Neural progenitor cell (in vitro differentiated cells): ENCODE measurements at regions not wholly inside any gene's neighbourhood (a gene's known extent, or its start where the extent isn't known, plus 50 kb on each side); places are given as distances from the start of the nearest gene placed in this dataset.
"Not testable (repeated sequence)": the region's sequence is repeated elsewhere in the genome, so short reads cannot be mapped to it uniquely, and the experiment has no call there.

Source experiments
- DNase-seq: peaks from one replicate; pipeline ENCODE4 v3.0.0-alpha.2; 2016; ENCODE audit warnings: low spot score
- H2AFZ ChIP-seq: fragments of 200-600 bp; sonication (generic); replicated peaks from 2 replicates; pipeline ENCODE4 v1.6.1; 2016; ENCODE audit warnings: antibody characterized with exemption
- H3F3A ChIP-seq: fragments of 200-600 bp; sonication (generic); 2 replicates; pipeline ENCODE4 v1.6.1; 2016; ENCODE audit warnings: antibody characterized with exemption, low read depth
- H3K27ac ChIP-seq: fragments of 200-600 bp; sonication (generic); 2 replicates; pipeline ENCODE4 v1.5.1; 2016; ENCODE audit warnings: mild to moderate bottlenecking
- H3K27me3 ChIP-seq: fragments of 200-600 bp; sonication (generic); 2 replicates; pipeline ENCODE4 v1.6.1; 2016; ENCODE audit warnings: mild to moderate bottlenecking, moderate library complexity
- H3K36me3 ChIP-seq: fragments of 200-600 bp; sonication (generic); 2 replicates; pipeline ENCODE4 v1.5.1; 2016
- H3K4me1 ChIP-seq: fragments of 200-600 bp; sonication (generic); 2 replicates; pipeline ENCODE4 v1.6.1; 2016; ENCODE audit warnings: mixed run types
- H3K4me2 ChIP-seq: fragments of 200-600 bp; sonication (generic); 2 replicates; pipeline ENCODE4 v1.6.1; 2016
- H3K4me3 ChIP-seq: fragments of 200-600 bp; sonication (generic); 2 replicates; pipeline ENCODE4 v1.5.1; 2016
- H3K79me2 ChIP-seq: fragments of 200-600 bp; sonication (generic); 2 replicates; pipeline ENCODE4 v1.6.1; 2016; ENCODE audit warnings: low read depth
- H3K9ac ChIP-seq: fragments of 200-600 bp; sonication (generic); 2 replicates; pipeline ENCODE4 v1.6.1; 2016
- H3K9me3 ChIP-seq: fragments of 200-600 bp; sonication (generic); 2 replicates; pipeline ENCODE4 v1.5.1; 2016; ENCODE audit warnings: low read depth
- H4K20me1 ChIP-seq: fragments of 200-600 bp; sonication (generic); 2 replicates; pipeline ENCODE4 v1.6.1; 2016; ENCODE audit warnings: low read depth
- H3K27ac Mint-ChIP-seq: 3 replicates; pipeline ENCODE4 v1.8.0; 2021; ENCODE audit warnings: mixed read lengths
- H3K27me3 Mint-ChIP-seq: 2 replicates; pipeline ENCODE4 v1.8.0; 2022; ENCODE audit warnings: low read depth, mild to moderate bottlenecking, inconsistent platforms, moderate library complexity, mixed read lengths; ENCODE audit not compliant: insufficient read depth
- H3K36me3 Mint-ChIP-seq: 3 replicates; pipeline ENCODE4 v1.8.0; 2021; ENCODE audit warnings: mixed read lengths
- H3K4me1 Mint-ChIP-seq: 3 replicates; pipeline ENCODE4 v1.8.0; 2021; ENCODE audit warnings: mixed read lengths
- H3K4me3 Mint-ChIP-seq: 3 replicates; pipeline ENCODE4 v1.8.0; 2021; ENCODE audit warnings: mild to moderate bottlenecking, moderate library complexity, mixed read lengths
- H3K9me3 Mint-ChIP-seq: 3 replicates; pipeline ENCODE4 v1.8.0; 2020; ENCODE audit warnings: mixed read lengths
- CTCF ChIP-seq: fragments of 200-600 bp; sonication (generic); IDR thresholded peaks from 2 replicates; pipeline ENCODE4 v1.5.1; 2017; ENCODE audit warnings: antibody characterized with exemption, mild to moderate bottlenecking
- EZH2 ChIP-seq: fragments of 200-600 bp; sonication (generic); IDR thresholded peaks from 2 replicates; pipeline ENCODE4 v1.6.1; 2017; ENCODE audit warnings: antibody characterized with exemption, mild to moderate bottlenecking, moderate library complexity
- EZH2phosphoT487 ChIP-seq: fragments of 200-600 bp; sonication (generic); IDR thresholded peaks from 2 replicates; pipeline ENCODE4 v1.6.1; 2017; ENCODE audit warnings: antibody characterized with exemption

GRCh38 chr3:34675383-34676120 is 877.1 kb downstream of the PDCD6IP start:
- no peak overlapping the region for H3K9ac ChIP-seq
- H3K4me2 ChIP-seq = no peak overlapping the region
- H4K20me1 ChIP-seq = no peaks in the 10 kb centered on the region
- H3K4me3 ChIP-seq = no peak overlapping the region
- no peaks in the 10 kb centered on the region for H3K9me3 ChIP-seq
- no peaks in the 10 kb centered on the region for H3K4me1 ChIP-seq
- H3K9me3 Mint-ChIP-seq = peaks cover 16% of the 10 kb centered on the region
- no peak for TF ChIP-seq EZH2phosphoT487
- TF ChIP-seq EZH2 = no peak
- no peak for TF ChIP-seq CTCF
- no peaks in the 10 kb centered on the region for H3K79me2 ChIP-seq
- peaks cover 2% of the 10 kb centered on the region for H3K27me3 Mint-ChIP-seq
- DNase-seq = no peak
- H2AFZ ChIP-seq = no peak overlapping the region
- H3K36me3 Mint-ChIP-seq = peaks cover 5% of the 10 kb centered on the region
- H3K36me3 ChIP-seq = no peaks in the 10 kb centered on the region
- no peak overlapping the region for H3K27ac Mint-ChIP-seq
- H3K4me1 Mint-ChIP-seq = no peaks in the 10 kb centered on the region
- no peaks in the 10 kb centered on the region for H3K27me3 ChIP-seq
- no peak overlapping the region for H3K4me3 Mint-ChIP-seq
- no peak overlapping the region for H3K27ac ChIP-seq
- H3F3A ChIP-seq = no peaks in the 10 kb centered on the region

- H3K4me3 Mint-ChIP-seq = no peak overlapping the region
- H3K9me3 Mint-ChIP-seq = peaks cover 22% of the 10 kb centered on the region
- no peak overlapping the region for H3K27ac Mint-ChIP-seq
Observed at GRCh38 chr3:34676436-34676835, 878.0 kb downstream of the PDCD6IP start.

GRCh38 chr3:34678575-34678974 is 880.1 kb downstream of the PDCD6IP start:
- H3K27me3 ChIP-seq = no peaks in the 10 kb centered on the region
- H3K4me2 ChIP-seq = no peak overlapping the region
- H3K4me3 Mint-ChIP-seq = no peak overlapping the region
- no peaks in the 10 kb centered on the region for H3F3A ChIP-seq
- H3K4me1 ChIP-seq = no peaks in the 10 kb centered on the region
- H3K27ac Mint-ChIP-seq = no peak overlapping the region
- peaks cover 5% of the 10 kb centered on the region for H3K36me3 Mint-ChIP-seq
- no peaks in the 10 kb centered on the region for H3K9me3 ChIP-seq
- DNase-seq = no peak
- no peak overlapping the region for H3K9ac ChIP-seq
- H2AFZ ChIP-seq = no peak overlapping the region
- no peak overlapping the region for H3K27ac ChIP-seq
- H4K20me1 ChIP-seq = no peaks in the 10 kb centered on the region
- no peaks in the 10 kb centered on the region for H3K4me1 Mint-ChIP-seq
- no peaks in the 10 kb centered on the region for H3K36me3 ChIP-seq
- no peak overlapping the region for H3K4me3 ChIP-seq
- peaks cover 26% of the 10 kb centered on the region for H3K9me3 Mint-ChIP-seq
- no peaks in the 10 kb centered on the region for H3K79me2 ChIP-seq
- peaks cover 2% of the 10 kb centered on the region for H3K27me3 Mint-ChIP-seq
- no peak for TF ChIP-seq EZH2phosphoT487
- TF ChIP-seq CTCF = no peak
- TF ChIP-seq EZH2 = no peak

More at GRCh38 chr3:34676436-34676835, 878.0 kb downstream of the PDCD6IP start:
- Histone ChIP-seq H2AFZ (no peak overlapping the region), H3F3A (no peaks in the 10 kb centered on the region), H3K79me2 (no peaks in the 10 kb centered on the region), H3K36me3 (no peaks in the 10 kb centered on the region), H3K9me3 (no peaks in the 10 kb centered on the region), H3K4me3 (no peak overlapping the region), H4K20me1 (no peaks in the 10 kb centered on the region), H3K9ac (no peak overlapping the region), H3K4me2 (no peak overlapping the region), H3K27ac (no peak overlapping the region), H3K4me1 (no peaks in the 10 kb centered on the region), H3K27me3 (no peaks in the 10 kb centered on the region)
- no peak for TF ChIP-seq EZH2phosphoT487
- TF ChIP-seq EZH2 = no peak
- no peak for TF ChIP-seq CTCF
- peaks cover 2% of the 10 kb centered on the region for H3K27me3 Mint-ChIP-seq
- no peaks in the 10 kb centered on the region for H3K4me1 Mint-ChIP-seq
- peaks cover 5% of the 10 kb centered on the region for H3K36me3 Mint-ChIP-seq
- DNase-seq = no peak

- not testable (repeated sequence) for H3K9me3 ChIP-seq, DNase-seq, H3K4me3 Mint-ChIP-seq, H3F3A ChIP-seq, H3K4me1 Mint-ChIP-seq, H4K20me1 ChIP-seq, H3K27me3 ChIP-seq, H3K27ac ChIP-seq, H3K36me3 ChIP-seq, H3K4me3 ChIP-seq, H2AFZ ChIP-seq, H3K27me3 Mint-ChIP-seq, H3K4me1 ChIP-seq, H3K27ac Mint-ChIP-seq, H3K4me2 ChIP-seq, H3K79me2 ChIP-seq, H3K36me3 Mint-ChIP-seq, H3K9ac ChIP-seq
- peaks cover 26% of the 10 kb centered on the region for H3K9me3 Mint-ChIP-seq
Observed at GRCh38 chr3:34679055-34679454, 880.6 kb downstream of the PDCD6IP start.
